Inferior parietal cortex (tissue), 1 donor: ENCODE measurements at regions not wholly inside any gene's neighbourhood (a gene's known extent, or its start where the extent isn't known, plus 50 kb on each side); places are given as distances from the start of the nearest gene placed in this dataset.
"Not testable (repeated sequence)": the region's sequence is repeated elsewhere in the genome, so short reads cannot be mapped to it uniquely, and the experiment has no call there.

Source experiments
- DNase-seq: peaks from one replicate; pipeline ENCODE4 v3.0.0-alpha.2; 2016; ENCODE audit errors: extremely low spot score

DNA sequence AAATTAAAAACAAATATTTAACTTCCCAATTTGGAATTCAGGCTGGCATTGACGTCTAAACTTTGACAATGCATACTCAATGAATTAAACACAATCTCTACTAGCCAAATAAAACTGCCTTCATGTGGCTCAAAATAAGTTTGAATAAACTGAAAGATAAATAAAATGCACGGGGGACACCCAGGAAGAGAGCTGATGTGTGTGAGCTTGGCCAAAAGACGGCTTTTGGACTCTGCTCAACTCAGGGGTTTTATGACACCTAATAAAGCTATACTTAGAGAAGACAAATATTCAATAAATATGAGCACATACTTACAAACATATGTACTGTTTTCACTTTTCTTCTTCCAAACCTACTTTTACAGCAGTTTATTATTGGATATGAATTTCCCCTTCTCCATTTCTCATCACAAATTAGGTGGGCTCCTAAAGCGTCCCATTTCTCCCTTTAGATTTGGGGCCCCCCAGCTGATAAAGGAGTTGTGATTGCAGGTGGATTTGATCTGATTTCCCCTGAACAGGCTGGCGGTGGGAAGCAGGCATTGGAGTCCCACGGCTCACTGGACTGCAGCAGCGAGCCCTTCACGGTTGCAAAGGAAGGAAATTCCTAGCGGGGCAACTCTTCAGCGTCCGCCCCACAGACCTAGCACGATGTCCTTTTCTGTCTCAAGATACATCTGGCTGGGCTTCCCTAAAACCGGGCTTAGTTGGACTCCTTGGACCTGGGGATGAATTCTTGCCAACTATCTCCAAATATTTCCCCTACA is 79.6 kb downstream of the INSIG1 start:
- DNase-seq, result no peak

- DNase-seq, result no peak
These were observed 79.9 kb upstream of the EN2 start for GRCh38 chr7:155377838-155378579.

- no peak for DNase-seq
These were observed 79.4 kb upstream of the EN2 start for GRCh38 chr7:155378580-155378934.

- DNase-seq, result no peak
These were observed 78.7 kb upstream of the EN2 start for GRCh38 chr7:155378959-155379871.

DNA sequence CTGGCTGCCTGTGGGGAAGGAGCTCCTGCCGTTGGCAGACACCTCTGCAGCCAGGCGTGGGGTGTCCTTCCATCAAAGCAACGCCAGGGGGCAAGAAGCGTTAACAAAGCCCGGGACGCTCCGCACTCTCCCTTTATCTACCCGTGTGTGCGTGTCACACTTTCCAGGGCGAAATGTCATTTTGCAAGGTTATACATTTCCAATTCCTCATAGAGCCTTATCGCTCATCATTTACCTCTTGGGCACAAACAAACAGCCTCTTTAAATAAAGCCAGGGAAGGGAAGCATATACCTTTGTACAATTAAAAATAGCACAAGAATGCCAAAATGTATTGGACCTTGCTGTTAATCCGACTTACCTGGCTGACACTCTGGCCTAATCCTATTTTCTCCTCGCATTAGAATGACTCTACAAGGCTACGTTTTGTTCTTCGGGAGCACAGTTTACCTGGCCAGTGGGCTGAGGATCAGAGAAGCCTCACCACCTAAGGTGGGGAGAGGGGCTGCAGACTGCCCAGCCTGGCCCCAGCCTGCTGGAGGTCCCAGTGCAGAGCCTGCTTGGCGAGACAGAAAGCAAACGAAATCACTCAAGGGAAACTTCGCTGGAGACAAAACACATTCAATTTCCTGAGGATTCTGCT is 77.6 kb upstream of the EN2 start:
- peak; percentile 69 for DNase-seq

DNA sequence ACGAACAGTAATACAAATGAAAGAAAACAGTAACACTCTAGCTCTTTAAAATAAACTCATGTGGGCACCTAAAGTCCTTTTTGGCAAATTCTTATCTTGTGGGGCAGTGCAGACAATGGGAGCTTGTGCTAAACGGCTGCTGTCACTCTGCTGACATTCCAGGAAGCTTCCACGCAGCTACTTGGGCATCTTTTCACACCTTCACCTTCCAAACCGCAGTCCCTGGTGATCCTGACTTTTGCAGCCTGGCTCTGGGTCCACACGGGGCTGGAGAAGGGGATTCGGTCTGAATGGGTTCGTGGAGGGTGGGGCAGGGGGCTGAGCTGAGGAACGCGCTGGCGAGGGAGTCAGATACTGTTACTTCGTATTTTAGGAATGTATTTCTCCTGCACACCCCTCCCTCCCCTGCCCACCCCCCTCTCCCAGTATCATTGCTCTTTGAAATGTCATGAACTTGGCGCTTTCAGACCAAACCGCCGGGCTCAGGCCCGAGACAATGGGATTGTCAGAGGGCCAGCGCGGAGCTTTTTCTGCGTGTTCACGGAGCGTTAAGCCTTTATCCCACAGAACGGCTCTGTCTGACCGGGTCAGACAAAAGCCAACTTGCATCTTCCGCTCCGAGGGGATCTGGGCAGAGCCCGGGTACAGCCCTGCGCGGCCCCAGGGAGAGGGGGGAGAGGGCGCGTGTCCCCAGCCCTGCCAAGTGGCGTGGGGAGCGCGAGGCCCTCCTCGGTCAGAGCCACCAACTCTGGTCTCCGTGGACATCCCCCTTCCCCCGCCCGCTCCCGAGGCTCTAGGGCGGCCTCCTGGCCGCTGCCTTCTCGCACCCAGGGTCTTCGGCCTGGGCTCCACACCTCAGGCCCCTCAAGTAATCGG is 76.7 kb upstream of the EN2 start:
- DNase-seq, result no peak

- DNase-seq, result no peak
These were observed 75.8 kb upstream of the EN2 start for GRCh38 chr7:155381852-155382801.

- no peak for DNase-seq
These were observed 75.1 kb upstream of the EN2 start for GRCh38 chr7:155382802-155383171.

DNA sequence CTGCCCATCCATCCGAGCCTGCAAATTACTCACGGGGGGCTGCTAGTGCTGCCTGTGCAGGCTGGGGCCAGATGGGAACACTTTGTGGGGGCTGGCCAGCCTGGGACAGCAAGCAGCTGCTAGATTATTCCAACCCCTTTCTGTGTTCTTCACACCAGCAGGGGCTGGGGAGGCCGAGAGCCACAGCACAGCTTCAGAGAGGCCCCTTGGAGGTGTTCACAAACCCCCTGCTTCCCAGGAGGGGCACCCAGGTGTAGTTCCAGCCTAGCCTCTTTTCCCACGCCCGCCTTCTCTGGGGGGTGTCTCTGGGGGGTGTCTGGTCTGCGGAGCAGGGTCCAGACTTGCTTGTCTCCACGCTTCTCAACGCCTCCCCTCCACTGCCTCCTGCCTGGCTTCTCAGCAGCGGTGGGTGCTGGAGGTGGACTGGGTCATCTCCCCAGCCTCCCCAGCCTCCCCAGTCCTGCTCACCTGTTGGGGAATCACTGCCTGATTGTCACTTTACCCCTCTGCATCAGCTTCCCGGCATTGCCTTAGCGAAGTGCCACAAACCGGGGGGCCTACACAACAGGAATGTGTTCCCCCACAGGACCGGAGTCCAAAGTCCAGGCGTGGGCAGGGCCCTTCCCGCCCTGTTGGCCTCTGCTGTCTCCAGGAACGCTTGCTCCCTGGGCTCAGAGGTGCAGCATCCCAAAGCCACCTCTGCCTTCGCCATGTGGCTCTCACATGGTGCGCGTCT is 74.0 kb upstream of the EN2 start:
- DNase-seq, result no peak

- DNase-seq, result no peak
These were observed 73.2 kb upstream of the EN2 start for GRCh38 chr7:155384751-155385150.

DNA sequence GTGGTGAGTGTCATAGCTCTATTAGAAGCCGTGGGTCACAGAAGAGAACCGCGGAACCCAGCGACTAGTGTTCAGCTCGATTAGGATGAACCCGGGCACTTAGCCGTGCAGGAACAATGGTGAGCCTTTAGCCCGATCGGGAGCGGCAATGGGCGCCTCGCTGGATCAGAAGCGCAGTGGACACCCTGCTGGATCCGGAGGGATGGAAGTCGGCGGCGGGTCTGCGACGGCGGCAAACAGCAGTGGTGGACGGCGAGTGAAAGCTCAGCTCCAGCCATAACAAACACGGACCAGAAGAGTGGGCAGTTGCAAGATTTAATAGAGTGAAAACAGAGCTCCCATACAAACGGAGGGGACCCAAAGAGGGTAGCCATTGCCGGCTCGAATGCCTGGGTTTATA is 72.7 kb upstream of the EN2 start:
- DNase-seq, result not testable (repeated sequence)

GRCh38 chr7:155386608-155387007 is 71.3 kb upstream of the EN2 start:
- DNase-seq, result no peak

DNA sequence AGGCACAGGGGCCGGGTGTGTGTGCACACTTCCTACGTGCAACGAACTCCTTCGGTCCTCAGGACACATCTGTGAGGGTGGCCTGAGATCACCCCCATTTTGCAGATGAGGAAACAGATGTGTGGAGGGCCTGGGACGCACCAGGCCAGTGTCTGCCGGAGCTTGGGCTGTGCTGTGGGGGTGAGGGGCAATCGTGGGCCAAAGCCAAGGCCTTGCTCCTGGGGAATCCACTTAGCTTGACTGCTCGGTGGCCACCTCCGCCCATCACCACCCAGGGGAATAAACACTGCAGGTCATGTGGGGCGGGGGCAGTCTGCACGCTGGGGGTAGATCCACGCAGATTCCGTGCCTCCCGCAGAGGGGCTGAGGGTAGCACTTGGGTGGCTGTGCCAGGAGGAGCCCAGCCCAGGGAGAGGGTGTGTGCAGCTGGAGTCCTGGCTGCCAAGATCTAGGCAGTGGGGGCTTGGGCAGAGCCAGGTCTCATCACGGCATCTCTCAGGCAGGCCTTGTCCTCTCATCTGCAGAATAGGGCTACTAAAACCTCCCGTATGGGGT is 70.8 kb upstream of the EN2 start:
- DNase-seq, result no peak

DNA sequence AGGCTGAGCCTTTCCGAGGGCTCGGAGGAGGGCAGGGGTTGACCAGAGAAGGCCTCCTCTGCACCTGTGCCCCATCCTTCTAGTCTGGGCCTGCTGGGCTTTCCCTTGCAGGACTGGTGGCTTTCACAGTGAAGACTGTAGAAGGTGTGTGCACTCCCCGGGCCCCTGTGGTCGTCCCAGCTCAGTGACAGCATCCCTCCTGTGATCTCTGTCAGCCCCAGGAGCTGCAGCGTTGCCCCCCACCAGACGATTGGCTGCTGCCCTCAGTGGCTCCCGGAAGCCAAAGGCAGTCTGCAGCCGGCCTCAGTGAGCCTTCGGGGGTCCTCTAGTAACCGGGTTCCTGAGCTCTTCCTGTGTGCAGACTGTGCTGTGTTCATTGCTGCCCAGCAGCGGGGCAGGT is 69.4 kb upstream of the EN2 start:
- DNase-seq, result no peak

- DNase-seq, result no peak
These were observed 66.5 kb upstream of the EN2 start for GRCh38 chr7:155391414-155391813.

DNA sequence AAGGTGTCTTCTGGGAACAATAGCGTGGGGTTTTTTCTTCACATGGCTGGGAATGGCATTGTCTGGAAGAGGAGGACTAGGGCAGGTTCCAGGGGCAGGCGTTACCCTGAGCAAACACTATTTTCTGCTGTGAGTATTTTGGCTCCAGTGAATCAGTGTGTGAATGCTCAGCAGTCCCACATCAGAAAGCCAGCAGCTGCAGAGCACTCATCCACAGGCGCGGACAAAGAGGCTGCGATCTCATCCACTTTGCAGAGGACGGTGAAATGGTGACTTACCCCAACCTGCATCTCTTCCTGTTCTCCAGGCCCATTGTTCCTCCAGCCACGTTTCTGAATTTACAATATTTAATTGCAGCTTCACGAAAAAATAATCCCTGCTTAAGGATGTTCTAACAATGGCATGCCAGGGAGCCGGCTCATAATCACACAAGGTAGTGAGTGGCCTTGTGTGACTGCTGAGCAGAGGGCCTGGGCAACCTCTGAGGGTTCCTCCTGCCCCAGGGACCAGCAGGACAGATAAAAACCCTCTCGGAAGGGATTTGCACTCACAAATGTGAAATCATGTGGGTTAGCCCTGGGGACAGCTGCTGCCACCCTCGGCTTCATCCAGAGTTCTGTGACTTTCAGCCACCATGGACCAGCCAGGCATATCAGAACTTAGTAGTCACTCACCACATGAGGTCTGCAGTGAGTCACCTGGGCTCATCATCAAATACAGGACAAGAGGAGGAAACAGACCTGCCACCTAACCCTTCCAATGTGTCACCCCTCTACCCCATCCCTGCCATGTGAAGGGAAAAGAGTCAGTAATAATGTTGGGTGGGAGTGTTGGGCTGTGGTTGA is 65.0 kb upstream of the EN2 start:
- no peak for DNase-seq

DNA sequence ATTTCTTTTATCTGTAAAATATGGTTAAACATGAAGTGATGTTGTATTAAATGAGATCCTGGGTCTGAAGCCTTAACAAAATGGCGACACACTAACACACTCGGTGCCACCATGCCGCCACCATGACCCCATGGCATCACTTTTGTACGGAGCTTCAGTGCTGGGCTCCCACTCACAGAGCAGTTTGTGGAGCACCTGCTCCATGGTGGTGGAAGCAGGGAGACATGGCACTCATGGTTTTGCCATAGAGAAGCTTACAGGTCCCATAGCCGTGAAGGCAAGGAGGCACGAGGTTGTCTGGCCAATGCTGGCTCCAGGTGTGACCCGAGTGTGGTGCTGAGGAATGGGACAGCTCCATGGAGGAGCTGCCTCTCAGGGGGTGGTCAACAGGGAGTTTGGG is 63.5 kb upstream of the EN2 start:
- DNase-seq, result no peak
